ENCODE measurements at regions not wholly inside any gene's neighbourhood (a gene's known extent, or its start where the extent isn't known, plus 50 kb on each side); places are given as distances from the start of the nearest gene placed in this dataset.

- 95% methylated on average over 4 of the region's 4 CpGs; no CpG with 5 or more reads in 1 of the 2 experiments for WGBS, 2 experiments (ENCODE audit: extremely low coverage in 1 of 2, insufficient coverage in 1 of 2, insufficient read length in 1 of 2, insufficient replicate concordance in 2 of 2, low coverage in 1 of 2, low lambda C conversion rate in 2 of 2, missing lambda C conversion rate in 1 of 2)
- no peak for TF ChIP-seq ATF3 (IDR thresholded peaks at IDR 0.05; ENCODE audit: insufficient read depth, low read depth, low read length)
Observed at GRCh38 chr13:68888832-68889231, 1218.8 kb upstream of the ATXN8OS start.

More at GRCh38 chr13:68888832-68889231, 1218.8 kb upstream of the ATXN8OS start:
- Histone ChIP-seq H2BK12ac (ENCODE audit: low read depth, low read length) (no peak overlapping the region), H3K79me2 (ENCODE audit: control insufficient read depth in 1 of 2, insufficient read depth in 2 of 2, low read length in 2 of 2) (no peaks in the 10 kb centered on the region), H3K23ac (ENCODE audit: insufficient read length) (no peak overlapping the region), H3K23me2 (ENCODE audit: low read depth, low read length) (no peaks in the 10 kb centered on the region), H3K14ac (ENCODE audit: insufficient read length) (no peak overlapping the region), H3K56ac (replicated peaks; ENCODE audit: insufficient read length, low read depth, low read length) (no peak overlapping the region), H3K18ac (ENCODE audit: extremely low read depth, low read length) (no peak overlapping the region), H3K9ac (replicated peaks in 1 of 4; ENCODE audit: extremely low read depth in 1 of 4, low read depth in 3 of 4, low read length in 3 of 4) (no peak overlapping the region), H4K8ac (ENCODE audit: extremely low read depth, insufficient read depth, low read length) (no peak overlapping the region), H3K79me1 (ENCODE audit: low read depth, low read length) (no peaks in the 10 kb centered on the region), H3K9me3 (ENCODE audit: insufficient read depth in 2 of 2, low read depth in 1 of 2, low read length in 1 of 2) (no peaks in the 10 kb centered on the region), H3K27me3 (replicated peaks in 1 of 4; ENCODE audit: control insufficient read depth in 3 of 4, extremely low read depth in 1 of 4, insufficient read depth in 3 of 4, low read length in 3 of 4) (no peaks in the 10 kb centered on the region), H2AFZ (ENCODE audit: low read length) (no peak overlapping the region), H4K5ac (ENCODE audit: insufficient read length, low read depth, low read length) (no peak overlapping the region), H2BK5ac (ENCODE audit: low read depth, low read length) (no peak overlapping the region), H3K4me3 (ENCODE audit: extremely low read depth in 1 of 4, insufficient read depth in 2 of 4, low read depth in 3 of 4, low read length in 4 of 4) (no peak overlapping the region), H3K4me1 (replicated peaks in 1 of 4; ENCODE audit: control insufficient read depth in 3 of 4, insufficient read depth in 4 of 4, low read length in 3 of 4) (no peaks in the 10 kb centered on the region), H2BK15ac (ENCODE audit: low read length) (no peak overlapping the region), H3K4me2 (ENCODE audit: insufficient read depth in 1 of 2, low read depth in 2 of 2, low read length in 2 of 2) (no peak overlapping the region), H2BK120ac (replicated peaks; ENCODE audit: low read depth, low read length) (no peak overlapping the region), H4K91ac (replicated peaks; ENCODE audit: insufficient read length, low read length) (no peak overlapping the region), H3K4ac (replicated peaks; ENCODE audit: insufficient read length, low read depth, low read length) (no peak overlapping the region), H2BK20ac (ENCODE audit: low read length) (no peak overlapping the region), H4K20me1 (replicated peaks in 1 of 2; ENCODE audit: control insufficient read depth in 1 of 2, insufficient read depth in 2 of 2, low read length in 2 of 2) (no peaks in the 10 kb centered on the region), H2AK5ac (ENCODE audit: low read depth, low read length) (no peak overlapping the region), H3K27ac (ENCODE audit: low read depth, low read length) (no peak overlapping the region), H3K36me3 (ENCODE audit: control insufficient read depth in 2 of 4, insufficient read depth in 4 of 4, low read length in 3 of 4) (no peaks in the 10 kb centered on the region)
- ChIA-PET POLR2A (ENCODE audit: partially characterized antibody) (no interaction called here), CTCF (ENCODE audit: partially characterized antibody) (no interaction called here)
- DNase-seq (ENCODE audit: low read depth in 1 of 2, low spot score in 2 of 2) = no peak
- no peak for FAIRE-seq

Data from H1 (cell line).